CMK (cell line): ENCODE measurements at regions not wholly inside any gene's neighbourhood (a gene's known extent, or its start where the extent isn't known, plus 50 kb on each side); places are given as distances from the start of the nearest gene placed in this dataset.
"Not testable (repeated sequence)": the region's sequence is repeated elsewhere in the genome, so short reads cannot be mapped to it uniquely, and the experiment has no call there.

Experiments
- DNase-seq: peaks from one replicate; pipeline ENCODE4 v3.0.0-alpha.2; 2010; ENCODE audit warnings: low read depth

- no peak for DNase-seq
These were observed 222.0 kb upstream of the LRIG3 start for GRCh38 chr12:59142183-59142790.

- DNase-seq: no peak
These were observed 214.4 kb upstream of the LRIG3 start for GRCh38 chr12:59134750-59135149.

DNA sequence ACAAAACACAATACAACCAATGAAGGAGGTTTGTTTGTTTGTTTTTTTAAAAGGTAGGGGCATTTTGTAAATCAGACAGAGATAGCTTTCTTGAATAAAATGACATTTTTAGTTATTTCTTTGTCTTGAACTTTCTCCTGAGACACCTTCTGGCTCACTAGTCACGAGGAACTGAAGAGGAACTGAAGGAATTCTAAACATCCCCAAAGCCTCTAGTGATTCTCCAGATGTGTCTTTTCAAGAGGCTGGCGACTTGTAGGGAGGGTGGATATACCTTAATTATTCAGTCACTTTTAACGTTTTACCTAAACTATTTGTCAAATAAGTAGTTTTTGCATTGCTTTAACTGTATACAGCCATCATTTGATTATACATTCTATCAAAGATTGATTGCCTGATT lies 211.2 kb upstream of the LRIG3 start:
- no peak for DNase-seq

DNA sequence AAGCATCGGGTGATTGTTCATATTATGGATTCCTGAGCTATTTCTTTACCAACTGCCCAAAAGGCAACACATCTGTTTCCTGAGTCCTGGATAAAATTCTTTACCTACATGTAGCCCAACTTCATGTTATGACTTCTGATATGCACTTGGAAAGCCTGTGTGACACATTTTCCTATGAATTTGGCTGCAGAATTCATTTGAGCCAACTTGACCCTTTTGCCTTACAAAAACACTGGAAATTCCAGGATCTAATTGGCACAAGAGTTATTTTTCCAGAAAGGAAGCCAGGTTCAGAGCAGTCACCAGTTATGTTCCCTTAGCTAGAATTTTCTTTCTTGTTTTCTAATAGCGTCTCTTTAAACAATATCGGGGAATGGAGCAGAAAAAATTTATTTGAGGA lies 202.5 kb upstream of the LRIG3 start:
- DNase-seq: no peak

DNA sequence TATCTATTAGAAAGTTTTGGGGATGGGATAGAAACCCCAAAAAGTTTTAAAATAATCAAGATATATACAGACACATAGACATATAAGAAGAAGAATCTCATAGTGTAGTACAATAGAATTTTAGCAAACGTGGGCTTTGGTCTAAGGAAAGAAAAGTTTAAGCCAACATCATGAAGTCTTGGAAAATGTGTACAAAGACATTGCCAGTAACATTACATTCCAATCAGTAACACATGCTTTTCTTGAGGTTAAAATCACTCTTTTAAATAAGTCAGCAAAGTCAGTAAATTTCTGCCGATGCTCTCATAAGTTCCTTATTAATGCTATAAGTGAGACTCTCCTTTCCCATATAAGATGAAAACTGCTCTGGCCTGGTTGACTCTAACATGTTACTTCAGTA lies 201.1 kb upstream of the LRIG3 start:
- no peak for DNase-seq

GRCh38 chr12:59119676-59120075 lies 199.4 kb upstream of the LRIG3 start:
- DNase-seq: no peak

DNA sequence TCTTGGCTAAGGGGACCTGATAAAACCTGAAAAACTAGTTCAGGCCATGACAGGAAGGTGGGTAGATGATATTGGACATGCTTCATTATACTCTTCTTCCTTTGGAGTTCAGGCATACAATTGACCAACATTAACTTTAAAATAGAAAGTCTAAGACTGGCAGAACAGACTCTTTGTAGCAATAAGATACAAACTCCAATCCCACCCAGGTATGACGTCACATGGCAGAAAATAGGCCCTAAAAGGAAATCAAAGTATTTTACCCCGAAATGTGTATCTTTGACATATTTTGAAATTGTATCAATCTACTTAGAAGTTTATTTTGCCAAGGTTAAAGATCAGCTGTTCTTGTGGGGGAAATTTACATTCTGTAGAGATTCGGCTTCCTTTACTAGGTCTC lies 198.1 kb upstream of the LRIG3 start:
- no peak for DNase-seq

DNA sequence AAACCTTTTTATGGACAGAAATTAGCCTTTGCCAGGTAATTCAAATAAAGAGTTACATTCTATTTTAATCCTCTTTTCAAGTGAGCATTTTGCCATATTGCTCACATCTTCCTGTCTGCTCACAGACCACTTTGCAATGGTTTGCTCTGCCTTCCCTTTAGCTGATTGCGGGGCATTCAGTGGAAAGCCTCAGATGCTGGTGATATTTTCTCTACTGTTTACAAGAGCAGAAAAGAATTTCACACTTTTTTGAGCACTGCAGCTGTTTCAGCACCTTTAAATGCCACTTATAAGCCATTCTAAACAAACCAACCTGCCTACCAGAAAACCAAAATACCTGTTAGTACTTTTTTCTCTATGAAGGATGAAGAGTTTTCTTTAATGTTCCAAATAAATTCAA lies 195.7 kb upstream of the LRIG3 start:
- no peak for DNase-seq

- no peak for DNase-seq
These were observed 195.2 kb upstream of the LRIG3 start for GRCh38 chr12:59115526-59115925.

- DNase-seq: peak; percentile 21
These were observed 193.7 kb upstream of the LRIG3 start for GRCh38 chr12:59113831-59114615.

- DNase-seq: no peak
These were observed 191.5 kb upstream of the LRIG3 start for GRCh38 chr12:59111851-59112250.

- DNase-seq: not testable (repeated sequence)
These were observed 188.2 kb upstream of the LRIG3 start for GRCh38 chr12:59108516-59108915.

DNA sequence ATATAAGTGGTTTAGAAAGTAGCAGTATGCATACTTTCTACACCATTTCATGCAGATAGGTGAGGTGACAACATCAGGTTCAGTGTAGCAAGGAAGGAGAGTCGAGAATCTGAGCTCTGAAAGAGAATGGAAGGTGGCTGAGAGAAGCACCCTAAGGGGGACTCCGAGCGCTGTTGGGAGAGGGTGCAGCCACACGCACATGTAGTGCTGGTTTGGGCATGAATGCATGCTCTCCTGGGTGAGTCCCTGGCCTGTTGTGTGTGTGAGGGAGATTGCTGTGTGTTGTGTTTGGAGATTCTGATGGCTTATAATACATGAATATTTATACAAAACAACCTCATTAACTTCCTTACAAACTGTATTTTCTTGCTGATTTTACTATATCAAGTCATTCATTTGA lies 180.3 kb upstream of the LRIG3 start:
- DNase-seq: no peak

DNA sequence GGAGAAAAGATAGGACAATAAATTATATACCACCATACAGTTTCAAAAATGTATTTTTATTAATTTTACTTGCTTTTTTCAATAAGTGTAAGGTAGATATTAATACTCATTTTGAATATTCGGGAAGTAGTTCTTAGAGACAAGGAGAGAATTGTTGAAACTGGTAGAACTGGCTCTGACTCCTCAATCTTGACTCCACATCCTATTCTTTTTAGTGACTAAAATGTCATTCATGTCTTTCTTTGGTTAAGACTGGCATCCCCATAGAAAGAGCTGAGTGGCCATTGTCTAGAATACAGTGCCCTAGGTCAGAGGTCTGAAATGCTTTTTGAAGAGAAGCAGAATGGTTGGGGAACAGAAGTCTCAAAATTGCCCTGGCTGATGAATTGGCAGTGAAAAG lies 177.6 kb upstream of the LRIG3 start:
- DNase-seq: no peak

DNA sequence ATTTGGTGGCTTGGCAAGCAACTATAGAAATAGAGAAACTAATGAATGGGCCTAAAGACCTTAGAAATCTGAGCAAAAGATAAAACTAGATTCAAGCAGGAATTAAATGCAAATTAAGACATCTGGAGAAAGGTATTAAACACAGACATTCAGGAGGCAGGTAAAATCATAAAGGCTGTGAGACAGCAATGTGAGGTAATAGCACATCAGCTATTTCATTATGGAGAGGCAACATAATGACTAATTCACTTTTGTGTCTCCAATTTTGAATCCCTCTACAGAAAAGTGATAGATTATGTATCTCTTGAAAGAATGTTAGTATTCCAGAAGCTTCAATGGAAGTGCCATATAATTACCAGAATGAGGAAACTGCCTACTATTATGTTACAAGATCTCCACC lies 175.9 kb upstream of the LRIG3 start:
- no peak for DNase-seq

GRCh38 chr12:59093073-59093772 lies 172.9 kb upstream of the LRIG3 start:
- no peak for DNase-seq

GRCh38 chr12:59088673-59089072 lies 168.4 kb upstream of the LRIG3 start:
- DNase-seq: no peak

DNA sequence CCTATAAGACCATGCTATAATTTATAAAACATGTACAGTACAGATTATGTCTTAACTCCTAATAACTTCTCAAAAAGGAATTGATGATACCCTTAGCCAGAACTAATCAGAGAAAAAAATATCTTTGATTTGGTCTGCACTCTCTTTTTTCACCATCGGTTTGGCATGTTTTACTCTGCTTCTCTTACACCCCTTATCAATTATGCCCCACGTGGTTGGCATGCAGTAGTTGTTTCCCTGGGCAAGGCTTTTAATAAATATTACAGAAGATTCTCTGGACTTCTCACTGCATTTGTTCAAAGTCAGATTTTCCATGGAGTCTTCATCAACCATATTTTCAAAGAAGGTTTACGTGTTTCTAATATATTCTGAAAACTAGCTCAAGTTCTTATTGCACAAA lies 167.4 kb upstream of the LRIG3 start:
- DNase-seq: no peak

DNA sequence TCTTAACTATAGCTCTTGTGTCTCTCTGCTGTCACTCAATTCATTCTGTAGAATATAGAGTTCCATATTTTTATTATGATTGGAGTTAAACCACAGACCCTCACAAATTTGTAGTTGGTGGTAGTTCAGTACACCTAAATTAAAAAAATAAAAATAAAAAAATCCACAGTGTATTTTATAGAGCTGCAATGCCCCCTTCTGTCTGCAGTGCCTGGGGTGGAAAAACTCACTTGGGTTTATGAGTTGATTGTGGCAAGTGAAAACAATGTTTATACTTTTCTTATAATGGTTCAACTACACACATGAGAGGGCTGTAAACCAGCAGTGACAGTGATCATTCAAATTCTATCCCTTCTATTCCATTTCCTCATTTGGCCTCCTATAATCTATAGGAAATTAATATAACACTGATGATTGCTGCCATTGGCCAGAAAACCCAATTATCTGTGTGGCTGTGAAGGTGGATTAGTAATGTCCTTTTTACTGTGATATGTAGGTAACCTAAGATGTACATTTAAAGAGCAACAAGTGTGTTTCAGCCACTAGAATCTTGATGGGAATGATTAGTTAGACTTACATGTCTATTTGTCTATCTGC lies 166.9 kb upstream of the LRIG3 start:
- DNase-seq: no peak

DNA sequence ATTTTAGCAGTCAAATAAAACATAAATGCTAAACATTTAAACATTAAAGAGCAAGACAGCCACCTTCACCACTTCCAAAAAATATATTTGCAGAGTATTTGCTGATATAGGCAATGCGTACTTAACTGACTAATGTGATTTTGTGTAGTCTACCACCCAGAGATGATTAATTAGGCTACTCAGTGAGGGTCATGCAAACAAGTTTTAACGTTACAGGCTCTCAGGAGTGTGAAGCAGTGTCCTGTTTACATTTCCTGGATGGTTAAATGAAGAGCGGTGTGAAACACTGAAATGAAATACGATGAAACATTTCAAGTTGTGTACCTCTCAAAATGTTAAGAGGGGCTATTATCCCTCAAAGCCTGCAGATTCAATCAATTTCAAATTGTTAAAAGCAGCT lies 165.8 kb upstream of the LRIG3 start:
- no peak for DNase-seq

GRCh38 chr12:59085690-59086089 lies 165.4 kb upstream of the LRIG3 start:
- DNase-seq: no peak

- DNase-seq: no peak
These were observed 164.4 kb upstream of the LRIG3 start for GRCh38 chr12:59084511-59085375.
